Esophagus squamous epithelium (tissue), 4 donors: ENCODE measurements at regions not wholly inside any gene's neighbourhood (a gene's known extent, or its start where the extent isn't known, plus 50 kb on each side); places are given as distances from the start of the nearest gene placed in this dataset.

Experiments used
- POLR2A ChIP-seq, 4 donors: fragments of 450-650 bp; IDR thresholded peaks; one replicate each; pipeline ENCODE4 v1.6.1; 2017; ENCODE audit warnings: antibody characterized with exemption in 4 of 4, mild to moderate bottlenecking in 4 of 4, moderate library complexity in 3 of 4
- TF ChIP-seq, protein P1 (sequence below), 6 experiments: fragments of 450-650 bp in 4 of 6; fragments of 200-600 bp in 2 of 6; sonication (generic) in 2 of 6; IDR thresholded peaks; one replicate each; pipeline ENCODE4 v1.5.1; 2016 to 2019; ENCODE audit warnings: antibody characterized with exemption in 6 of 6, mild to moderate bottlenecking in 4 of 6, moderate library complexity in 4 of 6

DNA sequence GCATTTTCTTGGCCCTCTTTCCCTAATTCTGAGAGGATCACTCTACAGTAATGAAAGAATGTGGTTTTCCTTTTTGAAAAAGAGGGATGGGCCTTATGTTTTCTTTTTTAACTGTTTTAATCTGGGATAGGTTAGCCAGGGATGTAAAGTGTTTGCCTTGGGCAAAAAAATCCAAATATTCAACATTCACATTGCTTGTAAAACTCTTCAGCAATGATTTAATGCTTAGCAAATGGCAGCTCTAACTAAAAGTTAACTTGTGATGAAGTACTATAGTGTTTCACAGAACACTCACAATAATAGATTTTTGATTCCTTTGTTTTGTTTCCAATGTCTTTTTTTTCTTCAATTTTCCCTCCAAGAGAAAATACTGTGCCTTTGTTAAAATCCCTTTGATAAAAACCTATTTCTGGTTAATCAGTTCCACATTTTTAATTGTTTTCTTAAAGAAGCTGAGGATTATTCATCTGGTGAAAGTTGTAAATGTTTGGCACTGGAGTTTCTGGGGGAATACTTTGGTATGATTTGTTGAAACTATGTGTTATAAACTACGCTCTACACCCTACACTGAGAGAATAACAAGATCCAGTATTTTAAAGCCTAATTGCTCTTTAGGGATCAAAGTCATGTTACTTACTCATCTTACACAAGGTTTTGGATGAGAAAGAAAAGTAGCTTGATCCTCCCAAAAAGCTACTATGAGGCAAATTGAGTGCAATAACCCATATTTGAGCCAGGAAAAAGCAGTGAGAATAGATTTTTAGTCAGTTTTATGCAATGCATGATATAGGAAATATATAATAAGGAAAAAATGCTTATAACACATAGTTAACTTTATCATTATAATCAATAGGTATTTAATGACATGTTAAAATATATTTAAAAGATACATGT, 335.8 kb downstream of the EPHA7 start:
- TF ChIP-seq, protein P1, sequence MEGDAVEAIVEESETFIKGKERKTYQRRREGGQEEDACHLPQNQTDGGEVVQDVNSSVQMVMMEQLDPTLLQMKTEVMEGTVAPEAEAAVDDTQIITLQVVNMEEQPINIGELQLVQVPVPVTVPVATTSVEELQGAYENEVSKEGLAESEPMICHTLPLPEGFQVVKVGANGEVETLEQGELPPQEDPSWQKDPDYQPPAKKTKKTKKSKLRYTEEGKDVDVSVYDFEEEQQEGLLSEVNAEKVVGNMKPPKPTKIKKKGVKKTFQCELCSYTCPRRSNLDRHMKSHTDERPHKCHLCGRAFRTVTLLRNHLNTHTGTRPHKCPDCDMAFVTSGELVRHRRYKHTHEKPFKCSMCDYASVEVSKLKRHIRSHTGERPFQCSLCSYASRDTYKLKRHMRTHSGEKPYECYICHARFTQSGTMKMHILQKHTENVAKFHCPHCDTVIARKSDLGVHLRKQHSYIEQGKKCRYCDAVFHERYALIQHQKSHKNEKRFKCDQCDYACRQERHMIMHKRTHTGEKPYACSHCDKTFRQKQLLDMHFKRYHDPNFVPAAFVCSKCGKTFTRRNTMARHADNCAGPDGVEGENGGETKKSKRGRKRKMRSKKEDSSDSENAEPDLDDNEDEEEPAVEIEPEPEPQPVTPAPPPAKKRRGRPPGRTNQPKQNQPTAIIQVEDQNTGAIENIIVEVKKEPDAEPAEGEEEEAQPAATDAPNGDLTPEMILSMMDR (IDR thresholded peaks at IDR 0.05) = no peak
- TF ChIP-seq POLR2A (IDR thresholded peaks at IDR 0.05) = no peak
